VCaP (cell line): ENCODE measurements at regions not wholly inside any gene's neighbourhood (a gene's known extent, or its start where the extent isn't known, plus 50 kb on each side); places are given as distances from the start of the nearest gene placed in this dataset.
"Not testable (repeated sequence)": the region's sequence is repeated elsewhere in the genome, so short reads cannot be mapped to it uniquely, and the experiment has no call there.

Source experiments
- H3K27ac ChIP-seq: fragments of 450-650 bp; 2 replicates; pipeline ENCODE4 v1.5.1; 2017
- TF ChIP-seq, protein P1 (sequence below): fragments of 450-650 bp; conservative IDR thresholded peaks from 2 replicates; pipeline ENCODE4 v1.5.1; 2017; ENCODE audit warnings: mild to moderate bottlenecking, moderate library complexity

- TF ChIP-seq, protein P1, sequence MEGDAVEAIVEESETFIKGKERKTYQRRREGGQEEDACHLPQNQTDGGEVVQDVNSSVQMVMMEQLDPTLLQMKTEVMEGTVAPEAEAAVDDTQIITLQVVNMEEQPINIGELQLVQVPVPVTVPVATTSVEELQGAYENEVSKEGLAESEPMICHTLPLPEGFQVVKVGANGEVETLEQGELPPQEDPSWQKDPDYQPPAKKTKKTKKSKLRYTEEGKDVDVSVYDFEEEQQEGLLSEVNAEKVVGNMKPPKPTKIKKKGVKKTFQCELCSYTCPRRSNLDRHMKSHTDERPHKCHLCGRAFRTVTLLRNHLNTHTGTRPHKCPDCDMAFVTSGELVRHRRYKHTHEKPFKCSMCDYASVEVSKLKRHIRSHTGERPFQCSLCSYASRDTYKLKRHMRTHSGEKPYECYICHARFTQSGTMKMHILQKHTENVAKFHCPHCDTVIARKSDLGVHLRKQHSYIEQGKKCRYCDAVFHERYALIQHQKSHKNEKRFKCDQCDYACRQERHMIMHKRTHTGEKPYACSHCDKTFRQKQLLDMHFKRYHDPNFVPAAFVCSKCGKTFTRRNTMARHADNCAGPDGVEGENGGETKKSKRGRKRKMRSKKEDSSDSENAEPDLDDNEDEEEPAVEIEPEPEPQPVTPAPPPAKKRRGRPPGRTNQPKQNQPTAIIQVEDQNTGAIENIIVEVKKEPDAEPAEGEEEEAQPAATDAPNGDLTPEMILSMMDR = no peak
- H3K27ac ChIP-seq = no peak overlapping the region
Measured at GRCh38 chr13:88717946-88718345, 1046.8 kb downstream of the SLITRK5 start.

- no peak overlapping the region for H3K27ac ChIP-seq
- TF ChIP-seq, protein P1 = no peak
Measured at GRCh38 chr13:88718781-88719180, 1047.6 kb downstream of the SLITRK5 start.

- TF ChIP-seq, protein P1 = no peak
- H3K27ac ChIP-seq = no peak overlapping the region
Measured at GRCh38 chr13:88726075-88726474, 1054.9 kb downstream of the SLITRK5 start.

- H3K27ac ChIP-seq = not testable (repeated sequence)
Measured at GRCh38 chr13:88727236-88727635, 1056.1 kb downstream of the SLITRK5 start.

- TF ChIP-seq, protein P1 = no peak
- H3K27ac ChIP-seq = no peak overlapping the region
Measured at GRCh38 chr13:88729605-88730004, 1058.4 kb downstream of the SLITRK5 start.

GRCh38 chr13:88736026-88736425 lies 1064.9 kb downstream of the SLITRK5 start:
- H3K27ac ChIP-seq = no peak overlapping the region
- TF ChIP-seq, protein P1 = no peak

DNA sequence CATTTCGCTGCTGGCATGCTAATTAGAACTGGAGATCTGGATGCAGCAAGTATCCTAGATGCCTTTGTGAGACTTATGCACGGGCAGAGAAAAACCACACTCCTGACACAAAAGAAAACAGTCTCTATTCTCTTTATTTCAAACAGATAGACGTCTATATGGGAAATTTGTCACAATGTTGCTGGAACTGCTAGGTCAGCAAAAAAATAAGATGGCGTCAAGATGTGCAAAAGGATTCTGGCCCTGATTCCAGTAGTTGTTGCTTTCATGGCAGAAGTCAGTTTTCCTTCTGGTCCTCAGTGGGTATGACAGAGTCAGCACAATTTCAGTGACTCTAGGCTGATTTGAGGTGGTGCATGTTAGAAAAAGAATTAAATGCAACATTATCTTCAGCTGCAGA lies 1068.0 kb downstream of the SLITRK5 start:
- H3K27ac ChIP-seq = no peak overlapping the region
- TF ChIP-seq, protein P1 = no peak

DNA sequence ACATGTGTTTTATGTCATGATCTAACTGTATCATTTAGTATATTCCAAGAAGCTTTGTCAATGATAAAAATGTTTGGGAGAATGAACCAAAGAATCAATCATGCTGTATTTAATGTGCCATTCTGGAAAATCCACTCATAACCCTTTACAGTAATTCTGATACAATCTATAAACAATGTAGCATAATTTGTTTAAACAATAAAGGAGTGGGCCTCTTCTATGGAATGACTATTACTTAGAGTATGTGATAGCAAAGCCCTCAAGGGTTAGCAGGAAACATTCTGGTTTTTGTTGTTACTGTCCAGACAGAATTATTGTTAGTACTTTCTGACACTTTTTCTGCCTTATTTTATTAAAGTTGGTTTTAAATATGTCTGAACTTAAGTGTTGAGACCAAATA lies 1073.1 kb downstream of the SLITRK5 start:
- no peak overlapping the region for H3K27ac ChIP-seq
- TF ChIP-seq, protein P1 = no peak
